ENCODE measurements at regions not wholly inside any gene's neighbourhood (a gene's known extent, or its start where the extent isn't known, plus 50 kb on each side); places are given as distances from the start of the nearest gene placed in this dataset.
"Not testable (repeated sequence)": the region's sequence is repeated elsewhere in the genome, so short reads cannot be mapped to it uniquely, and the experiment has no call there.

DNA sequence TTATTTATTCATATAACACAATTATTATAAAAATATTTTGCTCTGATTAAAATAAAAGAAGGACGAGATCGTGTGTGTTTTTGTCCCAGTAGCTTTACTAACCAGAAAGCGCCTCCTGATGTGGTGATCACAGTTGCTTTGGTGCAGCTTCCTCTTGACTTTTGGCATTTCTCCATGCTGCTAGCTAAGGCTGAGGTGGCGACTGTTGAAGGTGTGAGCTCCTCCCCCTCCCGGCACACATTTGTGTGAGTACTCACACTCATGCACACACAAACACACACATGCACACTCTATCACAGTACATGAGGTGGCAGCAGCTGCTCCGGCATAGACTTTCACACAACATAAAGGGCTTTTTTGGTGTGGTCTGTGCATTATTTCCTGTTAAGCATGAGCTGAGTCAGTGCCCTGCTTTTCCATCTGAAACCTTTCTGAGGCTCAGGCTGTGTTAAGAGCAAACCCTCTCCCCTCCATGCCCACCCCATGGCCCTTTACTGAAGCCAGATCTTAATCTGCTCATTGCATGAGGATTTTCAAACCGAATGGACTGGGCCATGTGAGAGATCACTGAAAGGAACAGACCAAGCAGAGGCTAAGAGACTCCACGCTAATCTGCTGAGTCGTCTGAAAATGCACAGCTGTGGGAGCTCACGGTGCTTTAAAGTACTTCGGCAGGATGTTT lies 53.3 kb downstream of the FOXD4L1 start:
- DNase-seq (ENCODE audit: low spot score); H3K36me3 Mint-ChIP-seq (ENCODE audit: low read depth); H3K4me1 Mint-ChIP-seq; H3K27me3 Mint-ChIP-seq (ENCODE audit: insufficient read depth, low read depth, poor library complexity); H3K9me2 ChIP-seq (ENCODE audit: insufficient read depth); H3K4me3 ChIP-seq; H3F3A ChIP-seq (replicated peaks; ENCODE audit: low read depth); H3K4me3 Mint-ChIP-seq; H3K27ac ChIP-seq (ENCODE audit: low read depth); H3K79me2 ChIP-seq (replicated peaks; ENCODE audit: insufficient read depth); H3K9me3 Mint-ChIP-seq; H4K20me1 ChIP-seq (replicated peaks; ENCODE audit: insufficient read depth); H2AFZ ChIP-seq; H3K4me2 ChIP-seq; H3K27ac Mint-ChIP-seq; H3K4me1 ChIP-seq (ENCODE audit: insufficient read depth); H3K27me3 ChIP-seq (ENCODE audit: insufficient read depth); H3K36me3 ChIP-seq (ENCODE audit: insufficient read depth): not testable (repeated sequence)
- ATAC-seq = peak; percentile 52

DNA sequence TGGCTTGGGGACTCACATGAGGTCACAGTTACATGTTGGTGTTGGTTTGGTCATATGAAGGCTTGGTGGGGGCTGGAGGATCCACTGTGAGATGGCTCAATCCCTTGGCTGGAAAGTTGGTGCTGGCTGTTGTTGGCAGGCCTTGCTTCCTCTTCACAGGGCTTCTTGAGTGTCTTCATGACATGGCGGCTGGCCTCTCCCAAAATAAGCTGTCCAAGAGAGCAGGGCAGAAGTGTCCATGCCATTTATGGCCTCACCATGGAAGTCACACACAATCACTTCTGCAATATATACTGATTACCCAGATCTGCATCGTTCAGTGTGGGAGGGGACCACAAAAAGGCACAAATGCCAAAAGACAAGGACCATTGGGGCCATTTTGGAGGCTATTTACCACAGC lies 61.4 kb downstream of the FOXD4L1 start:
- H3K27me3 ChIP-seq (ENCODE audit: insufficient read depth) = peaks cover 11% of the 10 kb centered on the region; the same call in 1 of the 2 replicates
- not testable (repeated sequence) for DNase-seq (ENCODE audit: low spot score); H3K79me2 ChIP-seq (replicated peaks; ENCODE audit: insufficient read depth); H3K27ac Mint-ChIP-seq; H3K9me3 Mint-ChIP-seq; H3K4me2 ChIP-seq; H4K20me1 ChIP-seq (replicated peaks; ENCODE audit: insufficient read depth); H2AFZ ChIP-seq; H3K9me2 ChIP-seq (ENCODE audit: insufficient read depth); H3K36me3 ChIP-seq (ENCODE audit: insufficient read depth); H3K4me3 ChIP-seq; ATAC-seq; H3K4me3 Mint-ChIP-seq; H3K36me3 Mint-ChIP-seq (ENCODE audit: low read depth); H3K4me1 Mint-ChIP-seq; H3K27me3 Mint-ChIP-seq (ENCODE audit: insufficient read depth, low read depth, poor library complexity); H3F3A ChIP-seq (replicated peaks; ENCODE audit: low read depth); H3K27ac ChIP-seq (ENCODE audit: low read depth); H3K4me1 ChIP-seq (ENCODE audit: insufficient read depth)

DNA sequence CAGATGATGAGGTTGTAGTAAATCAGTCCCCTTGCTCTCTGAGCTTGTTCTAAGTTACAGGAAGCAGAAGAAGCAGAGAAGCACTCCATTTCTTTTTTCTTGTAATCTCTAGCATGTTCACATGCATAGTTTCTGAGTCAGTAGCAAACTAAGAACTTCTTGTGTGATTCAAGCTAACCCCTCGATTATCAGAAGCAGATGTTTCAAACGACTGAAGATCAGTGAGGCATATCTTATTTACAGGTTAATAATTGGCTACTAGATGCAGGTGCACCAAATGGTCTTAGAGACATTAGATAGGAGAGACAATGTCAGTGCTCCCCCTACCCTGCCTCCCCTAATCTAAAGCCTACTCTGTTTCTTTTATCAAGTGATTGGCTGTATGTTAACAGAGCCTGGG lies 64.2 kb downstream of the FOXD4L1 start:
- H3K36me3 Mint-ChIP-seq (ENCODE audit: low read depth); H3K9me3 Mint-ChIP-seq; H3K27ac Mint-ChIP-seq; H3K27me3 Mint-ChIP-seq (ENCODE audit: insufficient read depth, low read depth, poor library complexity); H3K27me3 ChIP-seq (ENCODE audit: insufficient read depth); H2AFZ ChIP-seq; H3K9me2 ChIP-seq (ENCODE audit: insufficient read depth); H3K36me3 ChIP-seq (ENCODE audit: insufficient read depth); H3K4me3 ChIP-seq; H3K4me1 Mint-ChIP-seq; H3K4me3 Mint-ChIP-seq; DNase-seq (ENCODE audit: low spot score); H3K79me2 ChIP-seq (replicated peaks; ENCODE audit: insufficient read depth); H3F3A ChIP-seq (replicated peaks; ENCODE audit: low read depth); H3K27ac ChIP-seq (ENCODE audit: low read depth); H3K4me2 ChIP-seq; H4K20me1 ChIP-seq (replicated peaks; ENCODE audit: insufficient read depth); H3K4me1 ChIP-seq (ENCODE audit: insufficient read depth): not testable (repeated sequence)
- ATAC-seq = peak; percentile 22; the same call in 2 of the 3 replicates

DNA sequence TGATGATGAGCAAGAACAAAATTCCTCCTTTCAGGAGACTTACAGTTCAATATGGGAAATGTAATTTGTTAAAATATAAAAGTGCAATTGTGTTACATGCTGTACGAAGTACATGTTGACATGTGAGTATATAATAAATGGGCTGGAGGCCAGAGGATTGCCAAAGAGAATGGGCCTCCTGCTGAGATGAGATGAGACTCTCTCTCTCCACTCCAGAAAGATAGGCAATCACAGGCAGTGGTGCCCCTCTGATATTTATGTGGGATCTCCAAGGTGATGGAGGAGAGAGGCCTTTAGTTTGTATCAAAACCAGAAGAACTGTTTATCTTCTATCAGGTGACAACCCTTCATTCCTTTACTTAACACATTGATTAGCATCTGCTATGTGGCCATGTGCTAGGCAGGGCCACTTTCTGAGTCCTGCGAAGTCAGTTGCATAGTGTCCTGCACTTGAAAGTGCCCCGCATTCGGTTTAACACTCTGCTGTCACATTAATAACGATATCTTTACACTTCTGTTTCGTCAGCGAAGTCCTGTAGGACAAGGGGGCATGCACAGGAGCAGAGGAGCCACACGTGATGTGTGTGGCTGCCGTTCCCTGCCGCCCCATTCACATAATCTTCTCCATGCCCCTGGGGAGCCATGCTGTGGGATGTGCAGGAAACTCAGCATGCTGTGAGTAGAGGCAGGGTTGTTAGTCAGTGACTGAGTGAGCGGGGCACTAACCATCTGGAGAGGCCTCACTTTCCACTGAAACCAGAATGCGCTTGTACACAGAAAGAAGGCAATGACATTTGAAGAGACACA lies 60.2 kb upstream of the RABL2A start:
- not testable (repeated sequence) for H3F3A ChIP-seq (replicated peaks; ENCODE audit: low read depth); ATAC-seq; H3K27me3 Mint-ChIP-seq (ENCODE audit: insufficient read depth, low read depth, poor library complexity); H3K4me3 ChIP-seq; H3K27me3 ChIP-seq (ENCODE audit: insufficient read depth); H3K4me2 ChIP-seq; H4K20me1 ChIP-seq (replicated peaks; ENCODE audit: insufficient read depth); H3K4me3 Mint-ChIP-seq; H3K27ac ChIP-seq (ENCODE audit: low read depth); H3K4me1 Mint-ChIP-seq; H3K9me3 Mint-ChIP-seq; H2AFZ ChIP-seq; H3K36me3 ChIP-seq (ENCODE audit: insufficient read depth); H3K36me3 Mint-ChIP-seq (ENCODE audit: low read depth); H3K4me1 ChIP-seq (ENCODE audit: insufficient read depth); DNase-seq (ENCODE audit: low spot score); H3K9me2 ChIP-seq (ENCODE audit: insufficient read depth); H3K27ac Mint-ChIP-seq; H3K79me2 ChIP-seq (replicated peaks; ENCODE audit: insufficient read depth)

DNA sequence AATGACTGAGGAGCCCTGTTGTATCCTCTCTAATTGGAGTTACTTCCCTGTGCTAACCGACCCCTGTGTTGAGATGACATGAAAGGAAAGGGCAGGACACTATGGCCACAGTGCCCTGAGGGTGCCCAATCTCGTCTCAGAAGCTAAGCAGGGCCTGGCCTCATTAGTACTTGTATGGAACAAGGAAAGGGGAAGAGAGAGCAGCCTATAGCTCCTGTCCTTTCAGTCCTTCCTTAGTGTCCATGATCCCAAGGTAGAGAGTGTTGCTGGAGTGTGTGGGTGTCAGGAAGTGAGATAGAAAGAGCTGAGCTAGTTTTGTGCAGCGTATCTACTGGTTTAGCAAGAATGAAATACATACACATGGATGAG lies 59.6 kb upstream of the RABL2A start:
- H3K4me3 ChIP-seq; H3K36me3 Mint-ChIP-seq (ENCODE audit: low read depth); H3K27me3 Mint-ChIP-seq (ENCODE audit: insufficient read depth, low read depth, poor library complexity); H3F3A ChIP-seq (replicated peaks; ENCODE audit: low read depth); H3K27ac ChIP-seq (ENCODE audit: low read depth); H3K79me2 ChIP-seq (replicated peaks; ENCODE audit: insufficient read depth); H3K27me3 ChIP-seq (ENCODE audit: insufficient read depth); H3K36me3 ChIP-seq (ENCODE audit: insufficient read depth); H3K4me2 ChIP-seq; H3K27ac Mint-ChIP-seq; H3K9me2 ChIP-seq (ENCODE audit: insufficient read depth); H3K4me1 ChIP-seq (ENCODE audit: insufficient read depth); H4K20me1 ChIP-seq (replicated peaks; ENCODE audit: insufficient read depth); H3K9me3 Mint-ChIP-seq; DNase-seq (ENCODE audit: low spot score); ATAC-seq; H2AFZ ChIP-seq; H3K4me1 Mint-ChIP-seq; H3K4me3 Mint-ChIP-seq: not testable (repeated sequence)

DNA sequence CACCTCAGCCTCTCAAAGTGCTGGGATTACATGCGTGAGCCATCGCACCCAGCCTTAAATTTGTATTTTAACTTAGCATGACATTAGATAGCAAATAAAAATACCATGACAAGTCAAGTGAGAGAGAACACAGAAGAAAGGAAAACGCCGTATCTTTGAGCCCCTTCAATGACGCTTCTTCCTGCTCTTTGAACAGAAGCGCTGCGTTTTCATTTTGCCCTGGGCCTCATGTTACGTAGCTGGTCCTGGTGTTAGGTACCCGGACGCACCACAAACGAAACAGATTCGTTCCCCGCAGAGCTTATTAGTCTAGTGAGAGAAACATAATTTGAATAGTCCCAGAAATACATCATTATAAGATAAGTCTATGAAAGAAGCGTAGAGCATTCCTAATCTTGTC lies 58.8 kb upstream of the RABL2A start:
- not testable (repeated sequence) for H3K4me3 Mint-ChIP-seq; H3F3A ChIP-seq (replicated peaks; ENCODE audit: low read depth); H3K79me2 ChIP-seq (replicated peaks; ENCODE audit: insufficient read depth); H3K9me2 ChIP-seq (ENCODE audit: insufficient read depth); H2AFZ ChIP-seq; DNase-seq (ENCODE audit: low spot score); H3K36me3 ChIP-seq (ENCODE audit: insufficient read depth); H4K20me1 ChIP-seq (replicated peaks; ENCODE audit: insufficient read depth); H3K27me3 Mint-ChIP-seq (ENCODE audit: insufficient read depth, low read depth, poor library complexity); H3K4me1 Mint-ChIP-seq; H3K36me3 Mint-ChIP-seq (ENCODE audit: low read depth); H3K4me3 ChIP-seq; H3K4me1 ChIP-seq (ENCODE audit: insufficient read depth); H3K9me3 Mint-ChIP-seq; H3K4me2 ChIP-seq; H3K27ac Mint-ChIP-seq; H3K27ac ChIP-seq (ENCODE audit: low read depth); H3K27me3 ChIP-seq (ENCODE audit: insufficient read depth); ATAC-seq
